GM18511 (cell line): ENCODE measurements at regions not wholly inside any gene's neighbourhood (a gene's known extent, or its start where the extent isn't known, plus 50 kb on each side); places are given as distances from the start of the nearest gene placed in this dataset.

Experiments used
- ATAC-seq: cut with Tn5 transposase; IDR thresholded peaks from one replicate; pipeline ENCODE4 v1.9.1; 2021; ENCODE audit warnings: mild to moderate bottlenecking, moderate library complexity; ENCODE audit not compliant: unreplicated experiment

DNA sequence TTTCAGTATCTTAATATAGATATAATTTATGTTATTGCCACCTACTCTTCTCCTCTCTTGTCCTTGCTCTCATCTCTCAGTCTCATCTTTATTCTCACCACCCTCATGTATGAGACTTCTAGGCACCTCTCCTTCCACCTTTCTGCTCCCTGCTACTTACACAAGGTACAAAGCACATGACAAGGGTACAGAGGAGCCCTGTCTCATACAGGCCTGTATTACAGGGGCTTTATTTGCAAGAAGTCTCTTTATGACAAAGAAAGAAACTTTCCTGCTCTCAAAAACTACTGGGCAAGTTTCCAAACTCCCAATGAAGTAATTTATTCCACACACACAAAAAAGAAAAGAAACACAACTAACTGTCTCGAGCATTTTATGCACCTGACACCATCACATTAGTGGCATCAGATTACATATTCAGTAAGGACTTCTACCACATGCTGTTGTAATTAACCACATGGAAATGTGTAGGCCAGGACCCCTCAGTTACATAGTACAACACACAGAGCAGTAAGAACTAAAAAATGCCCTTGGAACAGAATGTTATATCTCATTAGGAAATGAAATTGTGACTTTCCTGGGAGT is 253.1 kb downstream of the FZD1 start:
- ATAC-seq: no peak

DNA sequence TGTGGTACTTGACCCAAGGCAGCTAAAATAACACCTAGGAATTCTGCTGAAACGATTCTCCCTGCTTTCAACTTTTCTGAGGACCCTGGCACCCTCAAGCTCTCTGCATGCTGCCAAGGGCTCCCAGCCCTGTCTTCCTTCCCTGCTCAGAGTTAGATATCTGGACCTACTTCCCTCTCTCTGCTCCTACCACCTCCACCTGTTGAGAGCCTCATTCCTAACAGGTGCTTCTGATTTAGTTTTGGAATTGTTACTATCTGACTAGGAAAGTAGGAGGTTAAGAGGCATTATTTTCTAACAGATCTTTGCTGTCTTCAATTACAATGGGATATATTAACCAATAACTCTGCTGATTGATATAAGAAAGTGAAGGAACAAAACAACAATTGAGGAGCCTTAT is 253.8 kb downstream of the FZD1 start:
- ATAC-seq: no peak

DNA sequence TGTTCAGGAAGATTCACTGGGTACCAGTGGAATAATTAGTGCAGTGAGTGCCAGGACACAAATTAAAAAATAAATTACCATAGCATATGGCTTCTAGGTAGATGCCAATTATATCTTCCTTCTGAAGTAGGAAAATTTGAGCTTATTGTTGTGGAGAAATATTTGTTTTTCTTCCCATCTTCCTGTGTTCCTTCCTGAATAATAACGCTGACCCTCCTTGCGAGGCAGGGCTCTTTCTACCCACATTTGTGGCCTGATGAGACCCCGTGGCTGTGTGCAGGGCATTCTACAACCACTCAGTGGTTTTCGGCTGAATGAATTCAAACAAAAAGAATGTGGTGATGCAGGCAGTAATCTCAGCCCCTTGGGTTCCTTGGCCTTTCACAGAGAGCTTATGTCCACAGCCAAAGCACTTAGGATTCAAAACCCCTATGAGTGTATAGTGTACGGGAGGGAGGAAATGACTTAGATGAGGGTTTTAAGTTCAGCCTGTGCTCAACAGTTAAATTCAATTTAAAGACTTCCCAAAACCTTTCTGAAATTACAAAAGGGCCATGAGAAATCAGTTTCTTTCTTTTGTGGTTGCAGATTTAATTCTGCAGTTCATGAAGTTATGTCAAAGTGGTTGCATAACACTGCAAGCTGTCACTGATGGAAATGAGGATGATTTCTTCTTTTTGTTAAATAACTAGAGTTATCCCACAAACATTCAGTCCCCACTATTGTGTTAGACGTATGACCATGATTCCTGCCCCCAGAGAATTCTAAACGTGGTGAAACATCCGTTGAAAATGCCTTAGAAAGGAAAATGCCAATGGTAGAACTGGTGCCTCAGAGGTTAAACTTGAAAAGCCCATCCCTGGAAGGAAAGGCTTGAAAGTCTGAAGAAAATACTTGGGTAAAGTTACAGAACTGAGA is 255.3 kb downstream of the FZD1 start:
- no peak for ATAC-seq

DNA sequence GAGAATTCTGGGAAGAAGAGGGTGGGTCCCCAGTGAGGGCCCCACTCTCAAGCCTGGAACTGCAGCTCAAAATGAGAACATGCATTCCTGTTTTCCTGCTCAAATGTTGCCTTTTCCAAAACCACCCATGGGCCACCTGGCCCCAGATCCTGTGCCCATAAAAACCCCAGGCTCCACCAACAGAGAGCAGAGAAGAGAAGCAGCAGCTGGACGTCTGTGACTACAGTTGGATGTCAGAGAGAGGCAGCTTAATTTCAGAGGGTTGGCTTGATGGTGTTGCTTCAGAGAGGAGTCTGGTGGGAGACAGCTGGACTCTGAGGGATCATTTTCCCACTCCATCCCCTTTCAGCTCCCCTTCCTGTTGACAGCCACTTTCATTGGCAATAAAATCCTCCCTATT is 256.4 kb downstream of the FZD1 start:
- no peak for ATAC-seq

DNA sequence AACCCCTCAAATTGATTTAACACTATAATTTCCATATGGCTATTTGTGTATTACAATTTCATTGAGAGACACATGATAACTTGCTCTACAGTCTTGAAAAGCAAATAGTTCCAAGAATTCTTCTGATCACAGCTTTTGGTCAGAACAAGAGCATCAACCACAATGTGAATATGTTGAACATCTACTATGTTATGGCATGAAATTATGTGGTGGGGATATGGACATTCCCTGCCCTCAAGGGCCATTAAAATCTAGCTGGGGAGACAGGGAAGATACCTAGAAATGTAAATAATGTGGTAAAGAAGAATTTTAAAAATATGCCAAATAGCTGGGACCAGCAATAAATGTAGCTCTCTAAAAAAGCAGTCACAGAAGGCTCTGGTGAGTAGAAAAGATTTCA is 262.2 kb downstream of the FZD1 start:
- no peak for ATAC-seq

DNA sequence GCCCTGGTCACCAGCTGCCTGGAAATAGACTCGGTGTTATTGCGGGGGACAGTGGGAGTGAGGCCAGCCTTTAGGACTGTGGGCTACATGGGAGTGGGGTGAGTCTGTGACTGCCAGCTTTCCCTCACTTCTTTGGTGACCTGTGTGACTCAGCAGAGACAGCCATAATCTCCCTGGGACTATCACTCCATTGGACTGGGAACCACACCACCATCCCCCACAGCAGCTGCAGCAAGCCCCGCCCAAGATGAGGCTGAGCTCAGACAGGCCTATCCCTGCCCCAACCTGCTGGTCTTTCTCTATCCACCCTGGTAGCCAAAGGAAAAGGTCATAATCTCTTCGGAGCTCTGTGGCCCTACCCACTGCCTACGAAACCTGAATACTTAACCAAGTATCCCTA is 263.2 kb downstream of the FZD1 start:
- no peak for ATAC-seq

DNA sequence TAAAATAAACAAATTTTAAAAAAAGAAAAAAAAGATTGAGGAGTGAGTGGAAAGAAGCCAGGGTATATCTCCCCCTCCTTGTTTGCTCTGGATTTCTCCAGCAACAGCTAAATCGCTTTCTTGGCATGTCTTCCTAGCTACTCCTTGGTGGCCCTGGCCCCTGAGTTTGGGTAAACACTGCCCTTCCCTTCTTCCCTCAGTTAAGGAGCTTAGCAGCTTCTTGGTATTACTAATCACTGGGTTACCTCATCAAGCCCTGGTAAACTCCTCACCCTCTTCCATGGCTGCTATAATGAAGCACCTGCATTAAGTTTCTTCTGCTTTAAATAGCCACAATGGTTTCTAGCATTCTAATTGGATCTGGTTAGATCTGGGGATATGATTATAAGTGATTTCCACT is 269.8 kb downstream of the FZD1 start:
- no peak for ATAC-seq

DNA sequence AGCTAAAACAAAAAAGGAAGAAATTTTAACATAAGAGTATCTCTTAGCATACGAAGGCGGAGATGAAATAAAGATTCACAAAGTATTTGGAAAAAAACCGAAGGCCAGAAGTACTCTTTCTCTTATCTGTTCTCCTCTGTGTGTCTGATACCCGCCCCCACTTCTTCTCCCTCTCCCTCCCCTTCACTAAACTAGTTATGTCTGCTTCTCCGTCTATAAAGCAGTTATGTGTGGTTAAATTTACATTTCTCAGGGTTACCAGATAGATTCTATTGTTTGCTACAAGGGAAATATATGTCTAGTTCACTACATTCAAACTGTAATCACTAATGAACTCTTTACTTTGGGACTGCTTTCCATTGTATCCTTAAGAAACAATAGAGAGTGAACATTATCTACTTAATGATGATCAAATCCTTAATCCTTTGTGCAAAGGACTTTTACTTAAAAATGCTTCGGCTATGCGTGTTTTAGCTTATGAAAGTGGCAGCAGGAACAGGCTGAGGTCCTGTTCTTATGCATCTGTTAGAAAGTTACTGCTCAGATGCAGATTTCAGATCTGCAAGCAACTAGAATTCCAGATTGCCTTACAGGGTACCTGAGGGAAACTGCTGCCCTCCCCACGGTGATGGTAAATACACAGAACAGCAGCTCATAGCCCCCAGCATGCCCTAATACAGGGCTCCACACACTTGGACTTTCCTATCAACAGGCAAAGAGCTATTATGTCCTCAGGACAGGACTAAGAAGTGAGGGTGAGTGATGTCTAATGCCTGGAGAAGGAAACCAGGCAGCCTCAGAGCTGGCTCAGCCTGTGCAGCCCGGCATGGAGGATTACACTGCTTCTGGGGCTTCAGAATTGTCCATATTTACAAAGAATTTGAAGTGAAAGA is 273.3 kb downstream of the FZD1 start:
- peak; percentile 49 for ATAC-seq

DNA sequence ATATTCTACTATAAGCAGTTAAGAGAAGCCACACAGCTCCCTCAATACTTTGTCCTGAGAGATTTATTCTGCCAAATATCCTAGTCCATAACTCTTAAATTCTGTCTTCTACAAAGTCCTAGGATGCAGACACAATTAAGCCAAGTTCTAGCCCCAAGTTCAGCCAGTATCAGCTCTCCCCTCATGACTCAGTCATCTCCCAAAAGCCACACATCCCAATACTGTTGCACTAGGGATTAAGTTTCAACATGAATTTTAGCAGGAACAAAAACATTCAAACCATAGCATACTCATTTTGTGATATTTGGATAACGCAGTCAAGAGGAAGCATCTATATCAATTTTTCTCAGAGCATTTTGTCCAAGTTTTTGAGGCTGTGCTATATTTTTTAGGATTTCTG is 277.4 kb downstream of the FZD1 start:
- no peak for ATAC-seq

DNA sequence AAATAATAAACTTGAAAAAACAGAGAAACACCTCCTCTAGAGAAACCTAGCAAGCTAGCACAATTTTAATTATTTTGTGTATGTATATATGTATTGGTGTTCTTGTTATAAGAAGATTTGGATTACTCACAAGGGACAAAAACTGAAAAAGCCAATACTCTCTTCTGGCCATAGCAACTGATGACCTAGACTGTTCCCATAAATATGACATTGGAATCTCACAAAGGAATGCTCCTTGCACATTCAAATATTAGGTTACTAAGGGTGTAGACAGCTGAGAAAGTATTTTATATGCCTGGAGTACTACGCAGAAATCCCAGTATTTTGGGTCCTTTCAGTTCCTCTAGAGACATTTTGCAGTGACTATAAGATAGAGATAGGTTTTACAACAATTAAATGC is 279.4 kb downstream of the FZD1 start:
- no peak for ATAC-seq

DNA sequence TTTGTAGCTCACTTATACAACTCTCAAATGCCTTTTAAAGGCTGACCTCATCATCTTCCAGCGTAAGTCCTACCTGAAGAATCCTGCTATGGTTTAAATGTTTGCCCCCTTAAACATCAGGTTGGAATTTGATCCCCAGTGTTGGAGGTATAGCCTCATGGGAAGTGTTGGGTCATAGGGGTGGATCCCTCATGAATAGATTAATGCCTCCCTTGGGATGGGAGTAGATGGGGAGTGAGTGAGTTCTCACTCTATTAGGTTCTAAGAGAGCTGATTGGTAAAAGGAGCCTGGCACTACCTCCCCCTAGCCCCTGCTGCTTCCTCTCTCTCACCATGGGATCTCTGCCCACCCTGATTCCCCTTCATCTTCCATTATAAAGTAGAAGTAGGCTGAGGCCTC is 285.6 kb downstream of the FZD1 start:
- ATAC-seq: no peak

DNA sequence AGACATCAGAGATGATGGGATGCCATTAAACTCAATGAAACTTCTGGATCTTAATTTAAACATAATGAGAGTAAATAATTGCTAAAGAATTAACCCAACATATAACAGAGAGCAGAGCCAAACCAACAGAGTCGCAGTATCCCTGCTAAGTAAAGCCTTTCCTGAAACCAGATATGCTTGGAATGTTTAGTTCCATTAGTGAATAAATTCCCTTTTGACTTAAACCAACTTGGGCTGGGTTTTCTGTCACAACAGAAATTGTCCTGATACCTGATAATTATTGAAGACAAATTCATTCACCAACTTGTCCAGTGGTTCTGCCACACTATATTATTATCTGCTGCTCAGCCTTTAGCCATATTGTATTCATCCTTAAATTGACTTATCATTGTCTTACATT is 286.7 kb downstream of the FZD1 start:
- no peak for ATAC-seq

DNA sequence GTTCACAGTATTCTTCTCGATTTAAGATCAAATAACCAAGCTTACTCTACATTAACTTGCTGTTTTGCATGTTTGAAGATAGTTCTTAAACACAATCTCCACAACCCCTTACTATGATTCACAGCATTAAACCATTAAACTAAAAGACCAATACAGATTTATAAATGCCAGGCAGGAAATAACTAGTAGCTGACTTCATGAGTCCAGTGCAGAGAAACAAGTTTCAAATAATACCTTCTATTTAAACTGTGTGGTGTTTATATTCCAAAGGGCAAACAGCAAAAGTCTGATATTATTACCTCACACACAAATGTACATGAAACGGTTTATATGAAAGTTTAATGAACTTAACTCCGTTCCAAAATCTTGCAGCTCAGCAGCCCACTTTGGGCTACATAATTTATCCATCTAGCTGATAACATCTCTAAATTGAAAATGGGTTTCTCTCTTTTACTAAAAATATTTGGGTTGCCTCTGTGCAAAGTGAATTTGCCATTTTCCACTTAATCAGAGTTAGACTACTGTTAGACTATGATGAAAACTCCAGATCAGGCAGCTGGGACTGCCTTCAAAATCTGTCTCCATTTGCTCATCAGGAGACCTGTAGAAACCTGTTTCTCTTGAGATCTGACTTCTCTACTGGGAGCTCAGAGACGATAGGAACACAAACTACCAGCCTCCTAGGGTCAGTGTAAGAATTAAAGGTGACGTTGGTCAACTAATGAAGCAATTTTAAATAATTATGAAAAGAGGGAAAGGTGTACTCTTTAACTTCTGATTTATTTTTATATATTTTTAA is 287.3 kb downstream of the FZD1 start:
- ATAC-seq: no peak

DNA sequence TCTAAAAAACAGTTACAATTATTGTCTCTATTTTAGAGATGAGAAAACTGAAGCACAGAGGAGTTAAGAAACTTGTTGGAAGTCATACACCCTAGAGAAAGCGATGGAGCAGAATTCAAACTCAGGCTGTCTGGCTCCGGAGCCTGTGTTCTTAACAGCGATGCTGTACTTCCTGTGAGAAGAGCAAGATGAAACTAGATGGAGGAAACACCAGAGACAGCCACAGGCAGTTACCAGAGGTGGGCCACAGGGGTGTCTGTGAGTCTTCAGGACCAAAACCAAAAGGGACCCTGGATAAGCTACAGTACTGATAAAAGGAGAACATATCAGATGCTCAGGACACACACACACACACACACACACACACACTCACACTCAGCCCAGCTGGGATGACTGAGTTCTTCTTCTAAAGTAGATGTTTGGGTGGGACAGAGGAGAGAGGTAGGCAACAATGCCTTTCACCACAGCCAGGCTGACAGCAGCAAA is 289.2 kb downstream of the FZD1 start:
- ATAC-seq: no peak

DNA sequence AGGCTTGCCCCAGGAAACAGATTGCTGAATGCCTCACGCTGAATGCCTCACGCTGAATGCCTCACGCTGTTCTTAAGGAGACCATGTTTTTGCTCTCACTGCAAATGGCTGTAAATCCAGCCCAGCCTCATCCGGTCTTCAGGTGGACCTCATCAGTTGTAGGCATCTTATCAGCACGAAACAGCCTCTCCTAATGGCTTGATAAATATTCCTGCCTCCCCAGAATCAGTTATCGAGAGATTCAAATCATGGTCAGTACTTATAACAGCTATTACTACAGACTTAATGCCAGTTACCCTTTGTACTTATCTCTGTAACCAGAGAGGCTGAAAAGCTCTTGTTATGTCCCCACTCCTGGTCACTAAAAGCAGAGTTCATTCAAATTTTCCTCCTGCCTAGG is 290.6 kb downstream of the FZD1 start:
- ATAC-seq: no peak

DNA sequence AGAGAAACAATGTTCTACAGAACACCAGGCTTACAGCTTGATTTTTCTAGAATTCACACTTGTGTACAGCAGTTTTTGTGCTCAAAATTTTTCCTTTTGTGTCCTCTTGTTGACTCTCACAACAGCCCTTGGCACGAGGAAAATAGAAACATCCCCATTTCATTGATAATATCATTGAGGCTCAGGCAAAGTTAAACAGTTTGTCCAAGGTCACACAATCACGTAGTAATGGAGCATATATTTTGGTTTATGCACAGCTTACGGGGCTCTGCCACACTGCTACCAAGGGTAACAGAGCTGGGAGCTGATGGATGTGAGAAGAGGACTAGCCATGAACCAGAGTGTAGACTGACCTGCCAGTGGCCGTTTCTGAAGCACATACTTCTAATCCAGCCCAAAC is 292.0 kb downstream of the FZD1 start:
- no peak for ATAC-seq

DNA sequence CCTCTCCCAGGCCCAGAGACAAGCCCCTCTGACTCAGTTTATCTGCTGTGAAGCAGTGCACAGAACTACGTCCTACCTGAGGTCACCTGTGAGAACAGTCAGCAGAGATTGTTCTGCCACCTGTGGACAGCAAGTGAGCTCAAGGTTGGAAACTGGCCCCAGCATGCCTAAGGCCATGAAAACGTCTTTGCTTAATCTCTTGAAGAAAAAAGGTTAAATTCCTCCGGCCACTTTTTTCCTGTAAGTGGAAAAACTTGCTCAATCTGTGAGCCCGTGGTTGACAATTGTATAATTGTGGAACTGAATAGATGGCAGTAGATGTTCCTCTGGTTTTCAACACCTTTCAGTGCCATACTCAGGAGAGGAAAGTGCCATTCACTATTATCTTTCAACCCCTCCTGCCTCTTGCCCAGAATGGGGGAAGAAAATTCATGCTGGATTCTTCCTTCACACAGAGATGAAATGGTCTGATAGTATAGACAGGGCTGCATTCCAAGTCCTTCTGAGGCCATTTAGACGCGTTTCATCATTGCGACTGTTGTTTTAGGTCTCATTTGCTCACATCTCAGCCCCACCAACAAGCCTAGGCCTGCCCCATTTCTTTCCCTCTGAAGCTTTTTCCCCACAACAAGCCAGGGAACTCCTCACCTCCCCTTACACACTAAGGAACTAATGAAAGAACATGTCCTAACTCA is 292.9 kb downstream of the FZD1 start:
- ATAC-seq: no peak

DNA sequence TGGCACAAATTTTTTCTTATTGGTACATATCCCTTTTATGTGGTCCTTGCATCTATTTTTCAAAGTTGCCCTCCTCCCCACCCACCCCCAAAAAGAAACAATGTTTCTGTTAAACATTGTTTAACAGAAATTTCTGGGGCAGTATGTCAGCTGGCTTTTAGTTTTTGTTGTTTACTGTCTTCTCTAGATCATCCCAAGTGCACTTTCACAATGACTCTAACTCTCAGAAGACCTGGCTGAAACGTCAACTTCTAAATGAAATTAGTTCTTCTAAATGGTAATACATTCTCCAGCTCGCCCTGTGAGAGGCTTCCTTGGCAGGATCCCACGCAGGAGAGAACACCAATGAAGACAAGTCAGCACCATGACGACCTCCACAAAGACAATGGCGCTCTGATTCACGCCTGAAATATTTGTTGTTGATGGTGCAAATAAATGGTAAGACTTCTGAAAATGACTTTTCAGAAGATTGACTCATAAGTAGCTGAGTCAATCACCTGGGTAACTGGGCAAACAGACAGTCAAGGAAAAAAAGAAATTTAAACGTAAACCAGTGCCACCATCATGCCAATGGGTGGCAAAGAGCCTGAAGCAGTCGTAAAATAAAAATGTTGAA is 293.7 kb downstream of the FZD1 start:
- peak; percentile 87 for ATAC-seq

DNA sequence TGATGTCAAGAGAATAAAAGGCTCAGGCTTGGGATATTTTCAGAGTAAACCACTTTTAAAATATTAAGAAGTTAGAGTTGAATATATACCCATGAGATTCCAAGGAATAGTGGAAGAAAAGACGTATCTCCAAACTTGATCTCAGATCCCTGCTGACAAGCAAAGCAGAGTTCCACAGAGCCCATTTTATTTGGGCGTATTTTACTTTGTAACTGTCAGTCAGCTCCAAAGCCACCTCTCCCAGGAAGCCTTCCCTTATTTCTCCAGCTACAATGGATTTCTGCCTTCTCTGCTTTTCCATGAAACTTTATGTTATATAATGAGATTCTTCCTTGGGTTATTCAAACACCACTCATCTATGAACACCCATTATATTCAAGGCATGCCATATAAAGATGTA is 295.7 kb downstream of the FZD1 start:
- no peak for ATAC-seq

DNA sequence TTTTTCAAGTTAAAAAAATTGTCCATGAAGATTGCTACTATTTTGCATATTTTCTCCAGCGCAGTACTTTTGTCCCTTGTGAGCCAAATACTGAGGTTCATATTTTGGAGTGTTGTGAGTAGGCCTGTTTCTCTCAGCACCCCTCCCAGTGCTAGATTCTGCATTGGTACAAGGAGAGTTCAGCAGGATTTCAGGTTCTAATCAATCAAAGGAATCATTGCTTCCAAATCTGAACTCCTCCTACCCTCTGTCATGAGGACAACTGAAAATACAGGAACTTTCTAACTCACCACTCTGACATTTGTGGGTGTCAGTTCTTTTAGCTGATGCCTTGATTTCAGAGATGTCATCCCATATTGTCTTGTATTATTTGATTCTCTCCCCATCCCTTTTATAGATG is 299.9 kb downstream of the FZD1 start:
- no peak for ATAC-seq
